HEK293T (cell line): ENCODE measurements at regions not wholly inside any gene's neighbourhood (a gene's known extent, or its start where the extent isn't known, plus 50 kb on each side); places are given as distances from the start of the nearest gene placed in this dataset.

Experiments used
- CTCF ChIA-PET: fragments of 350-600 bp; formaldehyde crosslinking; extraction: SDS; loops from one replicate; lab custom pipeline; 2021; ENCODE audit warnings: antibody characterized with exemption, inconsistent platforms; lab: Yijun Ruan, JAX
- POLR2A ChIA-PET: fragments of 350-600 bp; formaldehyde crosslinking; extraction: SDS; loops from one replicate; lab custom pipeline; 2020; ENCODE audit warnings: antibody characterized with exemption, inconsistent platforms; lab: Yijun Ruan, JAX
- DNase-seq: peaks from one replicate; pipeline ENCODE4 v3.0.0; 2012; ENCODE audit warnings: mixed read lengths; ENCODE audit errors: extremely low spot score
- ARNT ChIP-seq: fragments of 450-650 bp; IDR thresholded peaks from 2 replicates; pipeline ENCODE4 v1.6.1; 2017; ENCODE audit warnings: mild to moderate bottlenecking
- BHLHE40 ChIP-seq: fragments of 450-650 bp; IDR thresholded peaks from 2 replicates; pipeline ENCODE4 v1.6.1; 2016; ENCODE audit warnings: mild to moderate bottlenecking, moderate library complexity, borderline replicate concordance
- CTBP1 ChIP-seq: fragments of 450-650 bp; IDR thresholded peaks from 2 replicates; pipeline ENCODE4 v1.6.1; 2016; ENCODE audit warnings: borderline replicate concordance
- ELF4 ChIP-seq: fragments of 450-650 bp; IDR thresholded peaks from 2 replicates; pipeline ENCODE4 v1.6.1; 2017; ENCODE audit warnings: antibody characterized with exemption
- FOXA1 ChIP-seq: fragments of 450-650 bp; IDR thresholded peaks from 2 replicates; pipeline ENCODE4 v1.6.1; 2016; ENCODE audit warnings: mild to moderate bottlenecking
- FOXK2 ChIP-seq: fragments of 450-650 bp; IDR thresholded peaks from 2 replicates; pipeline ENCODE4 v1.6.1; 2016; ENCODE audit warnings: mild to moderate bottlenecking
- FOXM1 ChIP-seq: fragments of 450-650 bp; IDR thresholded peaks from 2 replicates; pipeline ENCODE4 v1.6.1; 2017; ENCODE audit warnings: mild to moderate bottlenecking, borderline replicate concordance
- HDGF ChIP-seq: fragments of 450-650 bp; IDR thresholded peaks from 2 replicates; pipeline ENCODE4 v1.6.1; 2017; ENCODE audit warnings: antibody characterized with exemption, borderline replicate concordance
- L3MBTL2 ChIP-seq: fragments of 450-650 bp; conservative IDR thresholded peaks from 2 replicates; pipeline ENCODE4 v1.6.1; 2016; ENCODE audit warnings: mild to moderate bottlenecking
- LEF1 ChIP-seq: fragments of 450-650 bp; IDR thresholded peaks from 2 replicates; pipeline ENCODE4 v1.6.1; 2017; ENCODE audit warnings: mild to moderate bottlenecking, borderline replicate concordance
- NFRKB ChIP-seq: fragments of 450-650 bp; IDR thresholded peaks from 2 replicates; pipeline ENCODE4 v1.6.1; 2016; ENCODE audit warnings: mild to moderate bottlenecking, moderate library complexity
- SP1 ChIP-seq: fragments of 450-650 bp; IDR thresholded peaks from 2 replicates; pipeline ENCODE4 v1.6.1; 2017
- SUZ12 ChIP-seq: fragments of 450-650 bp; IDR thresholded peaks from 2 replicates; pipeline ENCODE4 v1.6.1; 2016; ENCODE audit warnings: mild to moderate bottlenecking
- TARDBP ChIP-seq: fragments of 450-650 bp; IDR thresholded peaks from 2 replicates; pipeline ENCODE4 v1.6.1; 2016
- ZNF384 ChIP-seq: fragments of 450-650 bp; IDR thresholded peaks from 2 replicates; pipeline ENCODE4 v1.6.1; 2016
- TF ChIP-seq, protein P1 (sequence below): fragments of 450-650 bp; IDR thresholded peaks from 2 replicates; pipeline ENCODE4 v1.6.1; 2016

DNA sequence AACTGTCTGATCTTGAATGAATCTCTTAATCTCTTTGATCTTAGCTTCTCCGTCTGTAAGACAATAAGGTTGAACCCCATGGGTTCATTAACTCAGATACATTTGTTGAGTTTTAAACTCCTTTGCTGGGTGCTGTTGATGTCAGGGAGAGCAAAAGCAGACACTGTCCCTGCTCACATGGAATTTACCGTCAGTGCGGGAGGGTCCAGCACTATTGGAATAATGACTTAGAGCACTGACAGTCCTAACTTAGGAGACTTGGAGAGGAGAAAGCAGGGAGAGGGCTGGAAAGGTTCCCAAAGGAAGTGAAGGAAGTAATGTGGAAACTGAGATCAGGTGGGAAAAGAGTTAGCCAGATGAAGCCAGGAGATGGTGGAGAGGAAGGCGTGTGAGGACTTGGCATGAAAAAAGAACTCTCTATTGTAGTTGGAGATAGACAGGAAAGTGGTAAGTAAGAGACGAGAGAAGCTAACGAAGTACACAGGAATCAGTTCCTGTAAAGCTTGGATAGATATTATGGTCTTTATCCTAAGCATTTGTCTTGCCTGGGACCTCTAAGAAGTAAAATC lies 141.4 kb upstream of the SERTAD2 start:
- no peak for TF ChIP-seq ELF4
- POLR2A ChIA-PET, result interaction anchor here (0.9 kb wide), 1 partner anchor 142 kb away, joined by 3 read pairs; the partner anchor contains the start of gene SERTAD2
- CTCF ChIA-PET, result interaction anchor here (0.7 kb wide), 1 partner anchor 72 kb away, joined by 3 read pairs; no protein-coding TSS in a partner anchor
- DNase-seq, result no peak

DNA sequence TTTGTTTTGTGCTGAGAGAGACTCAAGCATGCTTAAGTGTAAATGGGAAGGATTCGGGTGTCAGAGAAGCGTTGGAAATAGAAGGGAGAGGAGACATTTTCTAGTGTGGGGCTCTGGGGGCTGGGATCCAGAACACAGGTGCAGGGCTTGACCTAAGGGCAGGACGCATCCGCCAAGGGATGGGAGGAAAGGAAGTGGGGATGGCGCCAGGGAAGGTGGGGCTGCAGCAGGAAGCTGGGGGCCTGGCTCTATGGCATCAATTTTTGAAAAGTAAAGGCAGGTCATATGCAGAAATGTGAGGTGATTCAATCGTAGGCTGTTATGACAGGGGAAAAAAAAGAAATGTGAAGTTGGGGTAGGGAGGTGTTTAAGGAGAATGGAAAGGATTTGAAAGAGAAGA lies 143.2 kb upstream of the SERTAD2 start:
- no peak for DNase-seq
- TF ChIP-seq BHLHE40 (no peak), SP1 (no peak), FOXK2 (no peak), TARDBP (no peak), L3MBTL2 (no peak), NFRKB (no peak), ZNF384 (no peak), FOXM1 (no peak), HDGF (no peak), CTBP1 (no peak), SUZ12 (no peak), FOXA1 (no peak), ELF4 (no peak)
- TF ChIP-seq, protein P1, sequence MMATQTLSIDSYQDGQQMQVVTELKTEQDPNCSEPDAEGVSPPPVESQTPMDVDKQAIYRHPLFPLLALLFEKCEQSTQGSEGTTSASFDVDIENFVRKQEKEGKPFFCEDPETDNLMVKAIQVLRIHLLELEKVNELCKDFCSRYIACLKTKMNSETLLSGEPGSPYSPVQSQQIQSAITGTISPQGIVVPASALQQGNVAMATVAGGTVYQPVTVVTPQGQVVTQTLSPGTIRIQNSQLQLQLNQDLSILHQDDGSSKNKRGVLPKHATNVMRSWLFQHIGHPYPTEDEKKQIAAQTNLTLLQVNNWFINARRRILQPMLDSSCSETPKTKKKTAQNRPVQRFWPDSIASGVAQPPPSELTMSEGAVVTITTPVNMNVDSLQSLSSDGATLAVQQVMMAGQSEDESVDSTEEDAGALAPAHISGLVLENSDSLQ, result no peak
- POLR2A ChIA-PET, result no interaction called here
- CTCF ChIA-PET, result no interaction called here

DNA sequence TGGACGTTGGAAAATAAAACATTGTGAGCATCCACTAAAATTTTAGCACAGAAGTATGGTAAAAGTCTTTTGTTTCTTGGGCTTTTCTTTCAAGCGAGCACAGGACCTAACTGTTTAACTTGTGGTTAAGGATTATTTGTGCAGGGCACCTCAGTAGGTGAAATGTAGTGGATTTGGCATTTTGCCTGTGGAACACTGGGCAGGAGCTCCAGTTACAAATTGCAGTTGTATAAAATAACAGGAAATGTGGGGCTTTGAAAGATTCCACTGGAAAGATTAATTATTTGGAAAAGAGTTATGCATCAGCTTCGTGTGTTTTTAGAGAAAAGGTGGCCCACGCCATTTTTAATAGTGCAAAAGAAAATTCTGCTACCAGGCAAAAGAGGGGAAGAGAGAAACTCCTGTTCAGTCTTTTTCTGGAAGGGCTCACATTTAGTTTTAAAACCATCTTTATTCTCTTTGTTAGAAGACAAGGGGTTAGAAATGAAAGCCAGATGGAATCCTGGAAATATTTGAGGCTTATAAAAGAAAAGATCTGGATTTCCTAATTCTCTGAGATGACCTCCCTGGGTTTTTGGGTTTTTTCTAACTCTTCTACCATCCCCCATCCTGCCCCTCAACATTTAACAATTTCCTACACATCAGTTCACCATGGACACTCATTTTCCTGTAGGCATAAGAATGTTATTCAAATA lies 144.3 kb upstream of the SERTAD2 start:
- DNase-seq, result no peak
- TF ChIP-seq FOXK2 (no peak), NFRKB (no peak), CTBP1 (no peak), FOXM1 (no peak), BHLHE40 (no peak), TARDBP (no peak), SP1 (no peak), L3MBTL2 (no peak), SUZ12 (no peak), ARNT (no peak), HDGF (no peak), LEF1 (no peak), ZNF384 (no peak), FOXA1 (no peak), ELF4 (no peak)
- TF ChIP-seq, protein P1, result no peak
- ChIA-PET CTCF (interaction anchor here (0.7 kb wide), 1 partner anchor 16 kb away, joined by 3 read pairs; no protein-coding TSS in a partner anchor), POLR2A (no interaction called here)

DNA sequence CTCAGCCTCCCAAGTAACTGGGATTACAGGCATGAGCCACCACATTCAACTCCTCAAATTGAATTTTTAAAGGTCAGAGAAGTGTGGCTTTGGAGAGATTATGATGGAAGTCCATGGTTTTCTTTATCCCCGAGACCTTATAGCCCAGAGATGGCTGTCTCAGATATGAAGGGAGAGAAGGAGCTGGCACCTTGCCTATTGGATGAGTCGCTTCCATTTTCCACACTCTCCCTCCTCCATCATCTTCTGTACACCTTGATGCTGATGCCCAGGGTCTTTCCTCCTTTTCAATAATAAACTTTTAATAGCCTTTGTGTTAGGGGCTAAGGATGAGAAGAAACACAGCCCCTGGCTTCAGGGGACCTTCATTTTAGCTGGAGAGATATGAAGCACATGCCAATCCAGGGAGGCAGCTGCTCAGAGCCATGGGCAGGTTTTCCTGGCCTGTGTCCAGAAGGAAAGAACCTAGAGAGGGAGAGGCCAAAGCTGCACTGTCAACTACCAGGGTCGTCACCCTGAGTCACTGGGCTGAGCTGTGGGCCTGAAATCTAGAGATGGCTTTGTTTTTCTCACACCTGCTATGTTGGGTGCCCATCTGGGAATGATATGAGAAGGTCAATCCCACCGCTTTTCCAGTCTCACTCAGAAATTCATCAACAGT lies 146.0 kb upstream of the SERTAD2 start:
- CTCF ChIA-PET, result no interaction called here
- no peak for DNase-seq
- TF ChIP-seq ZNF384 (no peak), BHLHE40 (no peak), FOXM1 (no peak), ELF4 (no peak), TARDBP (no peak), SP1 (no peak), L3MBTL2 (no peak), FOXA1 (no peak), NFRKB (no peak)
- POLR2A ChIA-PET, result interaction anchor here (0.6 kb wide), 1 partner anchor 63 kb away, joined by 3 read pairs; no protein-coding TSS in a partner anchor

DNA sequence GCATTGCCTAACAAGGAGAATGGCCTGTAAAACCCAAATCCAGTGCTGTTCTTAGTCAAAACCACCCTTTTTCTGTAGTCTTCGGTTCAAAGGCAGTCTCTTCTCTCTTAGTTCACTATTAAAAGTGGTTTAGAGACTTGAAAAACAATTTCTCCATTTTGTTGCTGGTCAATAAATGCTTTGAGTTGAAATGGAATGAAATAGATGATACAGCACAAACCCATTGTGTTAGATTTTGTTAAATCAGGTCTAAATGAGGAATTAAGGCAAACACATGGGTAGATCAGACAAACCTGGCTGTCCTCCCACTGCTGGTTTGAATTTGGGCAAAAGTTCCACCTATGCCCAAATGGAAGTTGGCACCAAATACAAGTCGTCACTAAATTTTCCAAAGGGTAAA lies 150.1 kb upstream of the SERTAD2 start:
- no peak for DNase-seq
- CTCF ChIA-PET, result no interaction called here
- POLR2A ChIA-PET, result no interaction called here
- TF ChIP-seq BHLHE40 (no peak), ZNF384 (no peak), HDGF (no peak), FOXK2 (no peak), ARNT (no peak), ELF4 (no peak)

DNA sequence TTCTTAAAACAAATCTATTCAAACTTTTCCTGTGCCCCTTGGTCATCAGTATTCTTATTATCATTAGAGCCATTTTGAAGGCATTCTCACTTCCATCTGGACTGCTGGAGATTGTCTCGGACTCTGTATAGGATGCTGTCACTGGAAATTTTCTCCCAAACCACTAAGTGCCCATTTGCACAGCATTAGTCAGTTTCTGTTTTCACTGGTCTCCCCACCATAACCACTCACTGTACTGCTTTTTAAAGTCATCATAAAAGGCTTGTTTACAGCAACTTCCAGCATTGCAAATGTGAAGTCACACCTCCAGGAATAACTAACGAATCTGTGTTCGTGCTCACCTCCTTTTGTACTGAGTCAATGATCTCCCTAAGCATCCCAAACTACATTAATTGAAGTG lies 150.9 kb upstream of the SERTAD2 start:
- CTCF ChIA-PET, result no interaction called here
- DNase-seq, result no peak
- TF ChIP-seq NFRKB, result no peak
- no peak for TF ChIP-seq ELF4
- no peak for TF ChIP-seq FOXM1
- TF ChIP-seq BHLHE40, result no peak
- no peak for TF ChIP-seq FOXK2
- TF ChIP-seq, protein P1, result no peak
- TF ChIP-seq SUZ12, result no peak
- TF ChIP-seq ZNF384, result no peak
- no peak for TF ChIP-seq SP1
- TF ChIP-seq HDGF, result no peak
- no peak for TF ChIP-seq CTBP1
- no peak for TF ChIP-seq LEF1
- no peak for TF ChIP-seq L3MBTL2
- no peak for TF ChIP-seq ARNT
- TF ChIP-seq FOXA1, result no peak
- TF ChIP-seq TARDBP, result no peak
- POLR2A ChIA-PET, result interaction anchor here (0.7 kb wide), 1 partner anchor 32 kb away, joined by 3 read pairs; no protein-coding TSS in a partner anchor
